ENCODE measurements at regions not wholly inside any gene's neighbourhood (a gene's known extent, or its start where the extent isn't known, plus 50 kb on each side); places are given as distances from the start of the nearest gene placed in this dataset.

GRCh38 chr2:211127501-211127900 lies 571.1 kb downstream of the CPS1 start:
- TF ChIP-seq CTCF (IDR thresholded peaks at IDR 0.05; ENCODE audit: low read length): no peak
- no peak for TF ChIP-seq EZH2 (optimal IDR thresholded peaks at IDR 0.05; ENCODE audit: low read depth, low read length)
